H9 (cell line): ENCODE measurements at regions not wholly inside any gene's neighbourhood (a gene's known extent, or its start where the extent isn't known, plus 50 kb on each side); places are given as distances from the start of the nearest gene placed in this dataset.

Source experiments
- DNase-seq: peaks from one replicate; pipeline ENCODE4 v3.0.0-alpha.2; 2017
- H2AFZ ChIP-seq: one replicate; pipeline ENCODE4 v1.6.1; 2013; ENCODE audit warnings: mild to moderate bottlenecking, low read length, control low read depth, moderate library complexity
- H2AK5ac ChIP-seq: 2 replicates; pipeline ENCODE4 v1.6.1; 2013; ENCODE audit warnings: low read length, control low read depth, mixed read lengths; ENCODE audit not compliant: insufficient read length
- H2BK120ac ChIP-seq: one replicate; pipeline ENCODE4 v1.6.1; 2013; ENCODE audit warnings: low read depth, mild to moderate bottlenecking, low read length, control low read depth, inconsistent platforms; ENCODE audit not compliant: poor library complexity, severe bottlenecking
- H2BK12ac ChIP-seq: 2 replicates; pipeline ENCODE4 v1.6.1; 2013; ENCODE audit warnings: low read length, control low read depth, mixed read lengths, low read depth; ENCODE audit not compliant: insufficient read length
- H2BK15ac ChIP-seq: 2 replicates; pipeline ENCODE4 v1.6.1; 2013; ENCODE audit warnings: low read depth, low read length, control low read depth
- H2BK20ac ChIP-seq: one replicate; pipeline ENCODE4 v1.6.1; 2013; ENCODE audit warnings: low read depth, mild to moderate bottlenecking, low read length, control low read depth, inconsistent platforms; ENCODE audit not compliant: poor library complexity, severe bottlenecking
- H2BK5ac ChIP-seq: 2 replicates; pipeline ENCODE4 v1.6.1; 2013; ENCODE audit warnings: low read length, control low read depth, mixed read lengths; ENCODE audit not compliant: insufficient read length
- H3K14ac ChIP-seq: 2 replicates; pipeline ENCODE4 v1.6.1; 2013; ENCODE audit warnings: low read length, control low read depth; ENCODE audit not compliant: insufficient read depth
- H3K18ac ChIP-seq: 2 replicates; pipeline ENCODE4 v1.6.1; 2013; ENCODE audit warnings: low read depth, mild to moderate bottlenecking, mixed read lengths, low read length, control low read depth; ENCODE audit not compliant: insufficient read length
- H3K23ac ChIP-seq: 2 replicates; pipeline ENCODE4 v1.6.1; 2013; ENCODE audit warnings: low read length, control low read depth, mixed read lengths, low read depth; ENCODE audit not compliant: insufficient read length
- H3K23me2 ChIP-seq: 2 replicates; pipeline ENCODE4 v1.6.1; 2013; ENCODE audit warnings: low read depth, mild to moderate bottlenecking, mixed read lengths, low read length, control low read depth; ENCODE audit not compliant: insufficient read length, poor library complexity, severe bottlenecking
- H3K27ac ChIP-seq: 2 replicates; pipeline ENCODE4 v1.5.1; 2013; ENCODE audit warnings: low read length, control low read depth, mixed read lengths, low read depth; ENCODE audit not compliant: insufficient read length
- H3K27me3 ChIP-seq: 2 replicates; pipeline ENCODE4 v1.6.1; 2013; ENCODE audit warnings: low read length, control low read depth, inconsistent platforms; ENCODE audit not compliant: insufficient read depth
- H3K4ac ChIP-seq: 2 replicates; pipeline ENCODE4 v1.6.1; 2013; ENCODE audit warnings: low read depth, mild to moderate bottlenecking, control low read depth, inconsistent platforms, low read length, moderate library complexity
- H3K4me1 ChIP-seq: 2 replicates; pipeline ENCODE4 v1.6.1; 2013; ENCODE audit warnings: low read length, control low read depth, inconsistent platforms; ENCODE audit not compliant: insufficient read depth
- H3K4me2 ChIP-seq: 2 replicates; pipeline ENCODE4 v1.6.1; 2013; ENCODE audit warnings: low read length, control low read depth, mixed read lengths; ENCODE audit not compliant: insufficient read length, insufficient read depth
- H3K56ac ChIP-seq: 2 replicates; pipeline ENCODE4 v1.6.1; 2013; ENCODE audit warnings: low read depth, mild to moderate bottlenecking, mixed read lengths, low read length, control low read depth; ENCODE audit not compliant: insufficient read length
- H3K79me1 ChIP-seq: 2 replicates; pipeline ENCODE4 v1.6.1; 2013; ENCODE audit warnings: low read depth, mild to moderate bottlenecking, moderate library complexity, low read length, control low read depth, inconsistent platforms; ENCODE audit not compliant: insufficient read depth, poor library complexity, severe bottlenecking
- H3K79me2 ChIP-seq: 2 replicates; pipeline ENCODE4 v1.6.1; 2013; ENCODE audit warnings: low read length, control low read depth, inconsistent platforms; ENCODE audit not compliant: insufficient read depth
- H3K9ac ChIP-seq: 2 replicates; pipeline ENCODE4 v1.6.1; 2013; ENCODE audit warnings: low read length, control low read depth, mixed read lengths; ENCODE audit not compliant: insufficient read length; ENCODE audit errors: extremely low read depth
- H3K9me3 ChIP-seq: one replicate; pipeline ENCODE4 v1.6.1; 2013; ENCODE audit warnings: low read depth, low read length, inconsistent platforms; ENCODE audit not compliant: control insufficient read depth
- H3T11ph ChIP-seq: one replicate; pipeline ENCODE4 v1.6.1; 2013; ENCODE audit warnings: mild to moderate bottlenecking, low read length, control low read depth, inconsistent platforms
- H4K20me1 ChIP-seq: one replicate; pipeline ENCODE4 v1.6.1; 2013; ENCODE audit not compliant: control insufficient read depth, insufficient read length, insufficient read depth
- H4K5ac ChIP-seq: 2 replicates; pipeline ENCODE4 v1.6.1; 2013; ENCODE audit warnings: low read depth, mild to moderate bottlenecking, mixed read lengths, low read length, control low read depth; ENCODE audit not compliant: insufficient read length
- H4K8ac ChIP-seq: replicated peaks from 2 replicates; pipeline ENCODE4 v1.6.1; 2013; ENCODE audit warnings: low read length, control low read depth, mixed read lengths, low read depth; ENCODE audit not compliant: insufficient read length
- H4K91ac ChIP-seq: 2 replicates; pipeline ENCODE4 v1.6.1; 2013; ENCODE audit warnings: low read depth, mild to moderate bottlenecking, moderate library complexity, mixed read lengths, low read length, control low read depth; ENCODE audit not compliant: insufficient read length
- H3K27ac Mint-ChIP-seq, 3 experiments: 2 replicates in 2 of 3; 3 replicates in 1 of 3; pipeline ENCODE4 v1.8.0; 2020 to 2021; ENCODE audit warnings: mixed read lengths in 3 of 3, mild to moderate bottlenecking in 1 of 3, moderate library complexity in 1 of 3
- H3K27me3 Mint-ChIP-seq: 2 replicates; pipeline ENCODE4 v1.8.0; 2021; ENCODE audit warnings: low read depth, mild to moderate bottlenecking, moderate library complexity, mixed read lengths
- H3K36me3 Mint-ChIP-seq, 3 experiments: 2 replicates in 2 of 3; 3 replicates in 1 of 3; pipeline ENCODE4 v1.8.0; 2020 to 2021; ENCODE audit warnings: low read depth in 3 of 3, mixed read lengths in 3 of 3; ENCODE audit not compliant: insufficient read depth in 1 of 3
- H3K4me1 Mint-ChIP-seq, 2 experiments: 2 replicates each; pipeline ENCODE4 v1.8.0; 2020; ENCODE audit warnings: mixed read lengths in 2 of 2
- H3K4me3 Mint-ChIP-seq, 2 experiments: 2 replicates in 1 of 2; 3 replicates in 1 of 2; pipeline ENCODE4 v1.8.0; 2020 to 2021; ENCODE audit warnings: mild to moderate bottlenecking in 2 of 2, mixed read lengths in 2 of 2, moderate library complexity in 1 of 2
- H3K9me3 Mint-ChIP-seq, 2 experiments: 2 replicates in 1 of 2; 3 replicates in 1 of 2; pipeline ENCODE4 v1.8.0; 2020; ENCODE audit warnings: mild to moderate bottlenecking in 2 of 2, mixed read lengths in 2 of 2, moderate library complexity in 1 of 2
- CTCF ChIP-seq: fragments of 200-600 bp; sonication (generic); conservative IDR thresholded peaks from 3 replicates; pipeline ENCODE4 v1.8.0; 2021; ENCODE audit warnings: antibody characterized with exemption, mild to moderate bottlenecking
- WGBS: extraction: QIAGEN DNeasy Blood & Tissue Kit; methylation state at CpG from one replicate; pipeline ENCODE4 v1.1.7; 2013; ENCODE audit warnings: missing lambda C conversion rate, low lambda C conversion rate, mixed read lengths; ENCODE audit not compliant: insufficient read length; ENCODE audit errors: extremely low coverage; 5-methylcytosine and 5-hydroxymethylcytosine counted together

GRCh38 chr3:859135-859534, 233.7 kb upstream of the CNTN6 start:
- Histone ChIP-seq H3K23me2 (no peaks in the 10 kb centered on the region), H2BK12ac (no peak overlapping the region), H4K20me1 (no peaks in the 10 kb centered on the region), H2BK20ac (no peak overlapping the region), H2AK5ac (no peak overlapping the region), H3K9ac (no peak overlapping the region), H3K4me2 (no peak overlapping the region), H2BK120ac (no peak overlapping the region), H3T11ph (no peak overlapping the region), H3K4ac (no peak overlapping the region), H4K8ac (no peak overlapping the region), H2AFZ (no peak overlapping the region), H3K79me1 (no peaks in the 10 kb centered on the region), H3K79me2 (no peaks in the 10 kb centered on the region), H3K56ac (no peak overlapping the region), H3K9me3 (no peaks in the 10 kb centered on the region), H2BK15ac (no peak overlapping the region), H3K18ac (no peak overlapping the region), H3K27ac (no peak overlapping the region), H2BK5ac (no peak overlapping the region), H4K5ac (no peak overlapping the region), H3K4me1 (no peaks in the 10 kb centered on the region), H3K27me3 (no peaks in the 10 kb centered on the region), H4K91ac (no peak overlapping the region), H3K23ac (no peak overlapping the region), H3K14ac (no peak overlapping the region)
- TF ChIP-seq CTCF: no peak
- Mint-ChIP-seq H3K27me3 (peaks cover 1% of the 10 kb centered on the region; the same call in 1 of the 2 replicates), H3K27ac (no peak overlapping the region), H3K9me3 (no peaks in the 10 kb centered on the region; a peak in 1 of 5 replicates), H3K36me3 (peaks cover 0 to 3% (median 0%) of the 10 kb centered on the region in 3 experiments; a peak in 2 of 7 replicates), H3K4me3 (no peak overlapping the region), H3K4me1 (no peaks in the 10 kb centered on the region)
- DNase-seq: no peak
- WGBS: no CpG with 5 or more reads among the region's 9 CpGs
